GM19463 (cell line): ENCODE measurements at regions not wholly inside any gene's neighbourhood (a gene's known extent, or its start where the extent isn't known, plus 50 kb on each side); places are given as distances from the start of the nearest gene placed in this dataset.
"Not testable (repeated sequence)": the region's sequence is repeated elsewhere in the genome, so short reads cannot be mapped to it uniquely, and the experiment has no call there.

Source experiments
- ATAC-seq: cut with Tn5 transposase; IDR thresholded peaks from one replicate; pipeline ENCODE4 v1.9.1; 2021; ENCODE audit warnings: mild to moderate bottlenecking, moderate library complexity; ENCODE audit not compliant: unreplicated experiment

DNA sequence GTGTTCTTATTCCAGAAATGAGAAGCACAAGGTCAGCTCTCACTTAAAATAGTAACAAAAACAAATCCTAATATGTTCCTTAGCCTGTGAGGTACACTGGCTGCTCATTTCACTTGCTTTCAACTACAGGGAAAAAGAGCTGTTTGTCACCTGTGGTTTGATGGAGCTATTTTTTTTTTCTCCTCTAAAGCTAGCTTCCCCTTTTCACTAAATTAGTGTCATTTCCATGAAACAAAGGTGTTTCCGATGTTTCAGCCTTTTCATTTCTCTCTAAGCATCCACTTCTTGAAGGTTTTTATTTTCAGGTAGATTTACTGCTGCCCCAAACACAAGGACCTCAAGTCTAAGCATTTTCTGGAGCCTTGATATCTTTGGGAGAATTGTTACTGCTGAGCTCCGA is 148.6 kb downstream of the RBMX2 start:
- ATAC-seq = no peak

DNA sequence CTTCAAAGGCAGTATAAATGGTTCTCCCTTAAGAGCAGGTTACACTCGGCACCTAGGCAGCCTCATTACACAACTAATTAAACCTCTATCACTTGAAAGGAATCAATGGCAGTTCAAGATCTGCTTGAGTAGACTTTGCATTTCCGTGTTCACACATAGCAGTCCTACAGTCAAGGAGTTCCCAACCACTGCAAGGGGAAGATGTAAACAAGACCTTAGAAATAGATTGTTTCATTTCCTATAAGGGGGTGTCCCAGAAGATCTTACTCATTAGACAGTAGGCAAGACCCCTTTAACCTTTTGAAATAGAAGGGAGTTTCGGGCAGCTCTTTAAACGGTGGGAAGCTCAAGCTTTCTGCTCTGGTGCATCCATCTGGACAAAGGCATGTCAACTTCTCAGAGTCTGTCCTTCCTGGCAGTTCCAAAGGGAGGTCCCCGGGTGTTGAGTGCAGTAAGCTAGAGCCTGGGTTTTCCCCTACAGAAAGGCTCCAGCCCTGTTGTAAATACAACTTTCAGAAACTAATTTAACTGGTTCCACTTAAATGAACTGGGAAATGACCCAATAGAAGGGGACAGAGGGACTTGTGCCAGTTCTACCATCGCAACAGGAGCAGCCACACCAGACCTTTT is 150.8 kb downstream of the RBMX2 start:
- ATAC-seq = peak; percentile 72

DNA sequence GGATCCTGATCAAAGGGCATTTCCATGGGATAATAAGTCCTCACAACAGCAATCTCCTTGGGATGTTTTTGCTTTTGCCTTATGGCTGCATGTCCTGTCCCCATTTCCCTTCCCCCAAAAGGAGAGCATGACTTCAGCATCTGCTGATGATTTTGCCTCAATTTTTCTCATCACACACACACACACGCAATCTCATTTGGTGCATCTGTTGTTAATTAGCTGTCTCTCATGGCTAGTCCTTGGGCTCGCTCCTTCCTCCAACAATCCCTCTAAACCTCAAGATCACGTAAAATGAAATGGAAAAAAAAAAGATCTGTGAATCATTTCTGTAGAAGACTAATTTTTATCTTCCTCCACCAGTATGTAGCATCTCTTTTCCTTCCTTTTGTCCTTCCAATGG is 153.6 kb downstream of the RBMX2 start:
- no peak for ATAC-seq

DNA sequence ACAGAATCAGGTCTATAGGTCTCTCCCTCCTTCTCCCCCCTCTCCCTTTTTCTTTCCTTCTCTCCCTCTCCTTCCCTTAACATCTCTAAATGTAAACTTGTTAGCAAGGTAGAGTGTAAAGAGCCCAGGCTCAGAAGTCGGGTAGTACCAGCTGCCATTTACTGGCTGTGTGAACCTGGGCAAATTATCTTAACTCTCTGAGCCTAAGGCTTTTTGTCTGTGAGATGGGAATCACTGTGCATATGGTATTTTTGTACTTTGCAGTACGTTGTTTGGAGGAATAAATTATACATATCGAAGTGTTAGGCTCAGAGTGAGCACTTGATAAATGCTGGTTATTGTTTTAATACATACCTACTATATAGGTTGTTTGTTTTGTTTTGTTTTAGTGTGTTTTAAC is 154.0 kb downstream of the RBMX2 start:
- no peak for ATAC-seq

DNA sequence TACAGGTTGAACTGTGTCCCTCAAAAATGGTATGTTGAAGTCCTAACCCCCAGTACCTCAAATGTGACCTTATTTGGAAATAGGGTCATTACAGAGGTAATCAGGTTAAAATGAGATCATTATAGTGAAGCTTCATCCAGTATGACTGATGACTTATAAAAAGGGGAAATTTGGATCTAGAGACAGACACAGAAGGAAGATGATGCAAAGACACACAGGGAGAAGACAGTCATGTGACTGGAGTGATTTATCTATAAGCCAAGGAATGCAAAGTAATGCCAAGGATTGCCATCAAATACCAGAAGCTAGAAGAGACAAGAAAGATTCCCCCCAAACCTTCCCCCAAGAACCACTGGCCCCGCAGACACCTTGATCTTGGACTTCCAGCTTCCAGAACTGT is 155.2 kb downstream of the RBMX2 start:
- no peak for ATAC-seq

DNA sequence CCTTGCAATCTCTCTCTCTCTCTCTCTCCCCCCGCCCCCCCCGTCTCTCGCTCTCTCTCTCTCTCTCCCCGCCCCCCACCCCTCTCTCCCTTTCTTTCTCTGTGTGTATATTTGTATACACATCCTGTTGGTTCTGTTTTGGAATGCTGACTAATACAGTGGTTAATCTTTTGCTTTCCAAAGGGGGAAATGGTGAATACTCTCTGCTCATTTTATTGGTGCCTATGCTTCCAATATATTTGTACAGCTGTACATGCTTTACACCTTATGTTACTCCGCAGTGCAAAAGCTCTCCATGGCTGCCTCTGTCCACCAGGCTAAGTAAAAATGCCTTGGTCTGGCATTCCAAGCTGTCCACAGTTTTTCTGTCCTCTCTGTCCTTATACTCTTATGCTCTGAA is 158.8 kb downstream of the RBMX2 start:
- no peak for ATAC-seq

DNA sequence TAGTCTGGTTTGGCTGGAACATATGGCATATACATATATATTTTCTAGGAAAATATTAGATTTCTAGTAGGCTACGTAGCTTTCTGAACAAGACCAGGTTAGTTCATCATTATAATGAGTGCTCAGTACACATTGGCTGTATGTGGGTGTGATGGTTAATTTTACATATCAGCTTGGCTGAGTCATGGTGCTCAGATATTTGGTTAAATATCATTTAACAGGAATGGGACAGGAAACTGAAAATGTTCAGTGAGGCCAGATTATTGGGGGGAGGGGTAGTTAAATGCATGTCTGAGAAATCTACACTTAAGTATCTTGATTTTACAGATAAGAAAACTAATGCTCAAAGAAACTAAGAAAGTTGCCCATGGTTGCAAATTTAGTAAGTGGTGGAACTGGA is 160.1 kb downstream of the RBMX2 start:
- no peak for ATAC-seq

DNA sequence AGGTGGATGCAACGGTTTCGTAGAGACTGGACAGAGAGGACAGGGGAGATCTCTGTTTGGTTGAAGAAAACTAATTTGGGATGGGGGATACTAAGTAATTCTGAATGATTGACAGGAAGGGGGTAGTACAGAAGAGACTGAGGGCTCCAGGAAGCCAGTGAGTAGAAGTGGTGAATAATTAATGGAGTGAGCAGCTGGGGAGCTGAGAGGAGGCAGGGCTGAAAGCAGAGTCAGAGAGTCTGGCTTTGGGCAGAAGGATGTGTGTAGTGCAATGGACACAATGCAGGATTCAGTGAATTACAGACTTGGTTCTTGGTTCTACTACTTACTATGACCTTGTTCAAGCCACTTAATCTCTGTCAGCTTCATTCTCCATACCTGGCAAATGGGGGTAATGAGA is 161.7 kb downstream of the RBMX2 start:
- ATAC-seq = no peak

DNA sequence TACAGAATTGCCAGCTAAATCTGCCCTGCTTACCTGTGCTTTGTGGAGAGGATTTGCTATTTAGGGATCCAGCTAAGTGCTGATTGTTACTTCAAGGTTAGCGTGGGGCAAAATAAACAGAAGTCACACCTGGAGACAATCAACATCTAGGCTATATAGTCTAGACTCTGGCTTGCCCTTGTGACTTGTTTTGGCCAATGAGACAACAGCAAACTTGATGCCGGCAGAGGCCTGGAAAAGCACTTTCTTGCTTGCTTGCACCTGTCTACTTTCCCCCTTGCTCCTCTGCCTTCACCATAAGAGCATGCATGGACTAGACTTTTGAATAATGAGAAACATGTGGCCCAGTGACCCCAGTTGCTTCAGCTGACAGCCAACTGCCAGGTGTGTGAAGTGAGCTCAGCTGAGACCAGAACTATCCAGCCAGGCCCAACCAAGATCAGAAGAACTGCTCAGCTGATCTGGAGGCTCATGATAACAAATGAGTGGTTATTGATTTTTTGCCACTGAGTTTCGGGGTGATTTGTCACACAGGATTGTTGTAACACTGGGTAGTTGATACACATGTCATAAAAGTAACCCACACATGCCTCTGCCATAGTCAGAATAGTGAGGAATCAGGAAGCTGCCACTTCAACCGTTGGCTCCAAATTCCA is 164.4 kb downstream of the RBMX2 start:
- ATAC-seq = no peak

DNA sequence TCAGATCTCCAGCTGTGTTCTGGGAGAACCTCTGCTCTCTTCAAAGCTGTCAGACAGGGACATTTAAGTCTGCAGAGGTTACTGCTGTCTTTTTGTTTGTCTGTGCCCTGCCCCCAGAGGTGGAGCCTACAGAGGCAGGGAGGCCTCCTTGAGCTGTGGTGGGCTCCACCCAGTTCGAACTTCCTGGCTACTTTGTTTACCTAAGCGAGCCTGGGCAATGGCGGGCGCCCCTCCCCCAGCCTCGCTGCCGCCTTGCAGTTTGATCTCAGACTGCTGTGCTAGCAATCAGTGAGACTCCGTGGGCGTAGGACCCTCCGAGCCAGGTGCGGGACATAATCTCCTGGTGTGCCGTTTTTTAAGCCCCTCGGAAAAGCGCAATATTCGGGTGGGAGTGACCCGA is 171.2 kb downstream of the RBMX2 start:
- ATAC-seq = not testable (repeated sequence)
